Head of caudate nucleus (tissue), 42 donors: ENCODE measurements at regions not wholly inside any gene's neighbourhood (a gene's known extent, or its start where the extent isn't known, plus 50 kb on each side); places are given as distances from the start of the nearest gene placed in this dataset.
"Not testable (repeated sequence)": the region's sequence is repeated elsewhere in the genome, so short reads cannot be mapped to it uniquely, and the experiment has no call there.

Experiments used
- DNase-seq, 42 donors: peaks; one replicate each; pipeline versions ENCODE4 v3.0.0 to v3.0.0-alpha.2; 2020 to 2021; ENCODE audit warnings: mixed read lengths in 7 of 42
- intact Hi-C: fragments of 100-400 bp; cut with DNase I; formaldehyde crosslinking; loops from one replicate; pipeline ENCODE4 v1.15.0; 2022

DNA sequence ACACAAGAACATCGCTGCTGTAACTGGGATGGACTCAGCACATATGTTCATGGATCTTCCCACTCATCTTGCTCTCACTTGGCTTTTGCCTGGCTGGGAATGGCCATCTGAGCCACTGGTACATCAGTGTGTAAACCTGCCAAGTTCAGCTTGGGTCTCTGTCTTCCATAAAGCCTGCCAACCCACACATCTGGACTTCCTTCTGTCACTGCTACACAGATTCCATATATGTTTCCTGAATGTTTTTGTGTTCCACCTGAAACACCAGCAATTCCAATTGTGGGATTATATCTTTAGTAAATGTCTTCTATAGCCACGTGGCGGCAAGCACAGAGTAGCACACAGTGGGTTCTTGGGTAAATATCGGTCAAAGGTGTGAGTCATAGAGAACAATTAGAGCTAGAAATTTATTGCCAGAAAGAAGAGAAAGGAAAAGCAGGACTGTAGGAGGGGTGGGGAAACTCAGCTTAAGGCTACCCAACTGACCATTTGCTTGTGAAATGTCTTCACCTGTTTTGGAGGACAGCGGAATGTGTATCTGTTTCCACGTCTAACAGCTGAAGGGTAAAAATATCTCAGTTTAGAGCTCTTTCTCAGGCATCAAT lies 125.9 kb downstream of the MFAP3L start:
- no peak for DNase-seq
- intact Hi-C loops, result loop anchor here (5.0 kb wide), 1 partner anchor 127 kb away; the partner anchor contains the start of gene MFAP3L

DNA sequence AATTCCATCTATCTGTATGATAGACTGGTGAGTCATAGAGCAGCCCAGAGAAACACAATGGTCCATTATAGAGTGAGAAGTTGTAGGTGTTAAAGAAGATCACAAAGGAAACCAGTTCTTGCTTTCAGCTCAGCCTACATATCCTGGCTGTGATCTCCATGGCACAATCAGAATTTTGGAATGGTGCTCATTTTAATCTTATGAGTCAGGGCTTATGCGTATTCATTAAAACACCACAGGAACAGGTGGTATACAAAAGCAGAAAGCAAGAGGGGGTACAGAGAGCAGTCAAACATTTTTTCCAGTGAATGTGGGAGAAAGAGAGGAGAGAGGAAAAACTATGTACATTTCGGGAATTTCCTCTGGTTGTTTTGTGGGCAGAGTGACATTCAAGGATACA lies 126.9 kb downstream of the MFAP3L start:
- intact Hi-C loops, result no loop called here
- peak in 3 of 42 donors; percentile 7 to 38 (median 28) for DNase-seq

DNA sequence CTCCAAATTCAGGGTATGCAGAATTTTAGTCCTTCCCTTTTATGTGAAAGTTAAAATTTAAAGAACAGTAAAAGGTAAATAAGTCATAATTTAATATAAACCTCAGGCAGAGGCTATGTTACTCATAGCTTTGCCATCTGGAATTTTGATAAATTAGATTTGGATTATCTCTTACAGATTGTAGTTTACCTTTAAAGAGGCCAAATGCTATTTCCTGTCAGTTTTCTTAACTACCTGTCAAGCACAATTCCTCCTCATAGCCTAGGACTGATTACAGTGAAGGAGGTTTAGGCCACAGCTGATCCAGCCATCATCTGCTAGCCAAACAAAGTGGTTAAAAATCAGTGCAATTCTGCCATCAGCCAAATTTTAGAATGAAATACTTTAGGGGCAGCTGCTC lies 128.1 kb downstream of the MFAP3L start:
- intact Hi-C loops, result no loop called here
- DNase-seq, result no peak

DNA sequence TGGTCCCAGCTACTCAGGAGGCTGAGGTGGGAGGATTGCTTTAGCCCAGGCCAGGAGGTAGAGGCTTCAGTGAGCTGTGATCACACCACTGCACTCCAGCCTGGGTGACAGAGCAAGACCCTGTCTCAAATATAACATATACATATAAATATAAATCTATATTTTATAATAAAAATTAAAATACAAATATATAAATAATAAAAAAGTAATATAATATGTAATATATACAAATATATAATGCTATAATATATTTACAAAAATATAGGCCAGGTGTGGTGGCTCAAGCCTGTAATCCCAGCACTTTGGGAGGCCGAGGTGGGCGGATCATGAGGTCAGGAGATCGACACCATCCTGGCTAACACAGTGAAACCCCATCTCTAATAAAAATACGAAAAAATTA lies 131.4 kb downstream of the MFAP3L start:
- intact Hi-C loops, DNase-seq: not testable (repeated sequence)

DNA sequence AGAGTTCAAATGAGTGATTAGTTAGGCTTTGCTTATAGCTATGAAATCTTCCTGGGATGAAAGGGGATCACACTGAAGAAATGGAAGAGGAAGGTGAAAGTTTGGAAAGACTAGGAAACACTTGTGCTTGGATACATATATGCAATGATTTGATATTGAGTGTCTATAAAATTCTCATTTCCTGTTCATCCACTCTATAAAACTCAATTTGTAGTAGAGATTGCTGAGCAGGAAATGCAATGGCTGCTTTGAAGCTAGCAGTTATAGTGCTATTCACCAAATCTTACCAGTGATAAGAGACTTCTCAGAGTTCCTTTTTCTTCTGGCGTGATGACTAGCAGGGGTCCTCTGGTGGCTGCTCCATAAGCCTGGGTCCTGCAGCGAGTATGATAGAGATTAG lies 128.1 kb upstream of the HPF1 start:
- no peak for DNase-seq

DNA sequence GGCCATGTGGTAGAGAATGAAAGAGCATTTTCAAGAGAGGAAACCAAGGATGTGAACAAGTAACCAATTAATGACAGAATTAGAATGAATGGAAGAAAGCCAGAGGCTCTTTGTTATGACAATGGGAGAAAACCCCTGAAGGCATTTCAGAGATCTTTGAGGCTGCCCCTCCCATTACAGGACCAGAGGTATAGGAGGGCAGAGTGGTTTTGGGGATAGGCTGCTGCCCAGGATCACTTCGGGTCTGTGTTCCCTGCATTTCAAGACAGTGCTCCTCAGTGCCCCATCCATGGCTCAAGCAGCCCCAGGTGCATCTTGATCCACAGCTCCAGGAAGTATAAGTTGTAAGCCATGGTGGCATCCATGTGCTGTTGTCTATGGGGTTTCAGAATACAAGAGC lies 124.0 kb upstream of the HPF1 start:
- DNase-seq, result no peak
- intact Hi-C loops, result no loop called here

More for the DNA sequence above, 128.1 kb upstream of the HPF1 start:
- intact Hi-C loops, result no loop called here

- DNase-seq, result peak in 2 of 42 donors; percentile 2 to 8
- intact Hi-C loops, result no loop called here
These were observed 112.8 kb upstream of the HPF1 start for GRCh38 chr4:169870507-169870906.

GRCh38 chr4:169869490-169869889 lies 111.7 kb upstream of the HPF1 start:
- intact Hi-C loops, result no loop called here
- DNase-seq, result no peak

DNA sequence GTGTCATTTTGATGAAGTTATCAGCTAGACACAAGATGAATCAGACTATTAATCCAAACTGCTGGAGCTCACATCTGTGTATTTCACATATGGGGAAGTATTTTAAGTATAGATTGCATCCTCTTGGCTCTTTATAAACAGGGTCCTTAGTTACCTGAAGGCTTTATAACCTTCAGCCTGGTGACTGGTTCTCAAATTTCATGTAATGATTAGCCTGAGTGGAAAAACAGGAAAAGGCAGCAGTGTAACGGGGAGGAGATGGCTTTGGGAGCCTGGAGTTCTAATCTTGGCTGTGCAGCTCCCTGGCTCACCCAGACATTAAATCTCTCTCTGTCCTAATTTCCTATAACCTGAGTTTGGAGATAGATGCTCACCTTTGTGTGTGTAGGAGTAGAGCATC lies 103.8 kb upstream of the HPF1 start:
- intact Hi-C loops, result no loop called here
- DNase-seq, result no peak

GRCh38 chr4:169859366-169860216 lies 101.8 kb upstream of the HPF1 start:
- no peak for DNase-seq

GRCh38 chr4:169854090-169854489 lies 96.3 kb upstream of the HPF1 start:
- intact Hi-C loops, result no loop called here
- no peak for DNase-seq

More at GRCh38 chr4:169859366-169860216, 101.8 kb upstream of the HPF1 start:
- intact Hi-C loops, result no loop called here

DNA sequence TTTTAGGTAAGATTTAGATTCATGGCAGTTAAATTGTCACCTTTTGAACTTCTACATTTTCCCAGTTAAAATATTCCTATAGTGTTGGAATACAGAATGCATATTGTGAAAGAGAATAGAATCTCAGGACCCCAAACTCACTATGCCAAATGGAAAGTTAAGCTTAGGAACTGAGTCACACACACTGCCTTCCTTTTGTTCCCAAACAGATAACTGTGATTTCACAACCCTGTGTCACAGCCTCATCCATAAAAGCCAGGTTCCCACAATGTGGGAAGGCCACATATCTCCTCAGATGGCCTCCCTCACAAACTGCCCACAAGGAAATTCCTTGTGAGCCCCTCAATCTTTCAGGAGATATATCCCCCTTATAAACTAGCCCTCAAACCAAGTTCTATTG lies 94.7 kb upstream of the HPF1 start:
- no peak for DNase-seq

GRCh38 chr4:169851750-169852149 lies 94.0 kb upstream of the HPF1 start:
- intact Hi-C loops, result no loop called here
- no peak for DNase-seq

More for the DNA sequence above, 94.7 kb upstream of the HPF1 start:
- intact Hi-C loops, result no loop called here

GRCh38 chr4:169849456-169849855 lies 91.7 kb upstream of the HPF1 start:
- intact Hi-C loops, result no loop called here
- DNase-seq, result no peak

- DNase-seq, result no peak
- intact Hi-C loops, result no loop called here
These were observed 90.3 kb upstream of the HPF1 start for GRCh38 chr4:169848018-169848417.

- DNase-seq, result no peak
These were observed 89.4 kb upstream of the HPF1 start for GRCh38 chr4:169847171-169847570.

GRCh38 chr4:169846396-169846795 lies 88.7 kb upstream of the HPF1 start:
- DNase-seq, result no peak
- intact Hi-C loops, result no loop called here

More at GRCh38 chr4:169847171-169847570, 89.4 kb upstream of the HPF1 start:
- intact Hi-C loops, result no loop called here

- intact Hi-C loops, result no loop called here
- no peak for DNase-seq
These were observed 84.0 kb upstream of the HPF1 start for GRCh38 chr4:169841776-169842175.

- no peak for DNase-seq
- intact Hi-C loops, result no loop called here
These were observed 82.8 kb upstream of the HPF1 start for GRCh38 chr4:169840554-169840953.

DNA sequence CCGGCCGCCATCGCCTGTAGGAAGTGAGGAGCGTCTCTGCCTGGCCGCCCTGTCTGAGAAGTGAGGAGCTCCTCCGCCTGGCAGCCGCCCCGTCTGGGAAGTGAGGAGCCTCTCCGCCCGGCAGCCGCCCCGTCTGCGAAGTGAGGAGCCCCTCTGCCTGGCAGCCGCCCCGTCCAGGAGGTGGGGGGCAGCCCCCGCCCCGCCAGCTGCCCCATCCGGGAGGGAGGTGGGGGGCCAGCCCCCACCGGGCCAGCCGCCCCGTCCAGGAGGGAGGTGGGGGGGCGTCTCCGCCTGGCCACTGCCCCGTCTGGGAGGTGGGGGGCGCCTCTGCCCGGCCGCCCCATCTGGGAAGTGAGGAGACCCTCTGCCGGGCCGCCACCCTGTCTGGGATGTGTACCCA lies 70.6 kb upstream of the HPF1 start:
- intact Hi-C loops, DNase-seq: not testable (repeated sequence)
